Tibial artery (tissue), 4 donors: ENCODE measurements at regions not wholly inside any gene's neighbourhood (a gene's known extent, or its start where the extent isn't known, plus 50 kb on each side); places are given as distances from the start of the nearest gene placed in this dataset.

Experiments used
- DNase-seq, 2 donors: peaks; one replicate each; pipeline ENCODE4 v3.0.0-alpha.2; 2019
- H3K27ac ChIP-seq, 2 donors: fragments of 200-600 bp; sonication (generic) in 1 of 2; 1 replicate in 1 of 2; 2 replicates in 1 of 2; pipeline ENCODE4 v1.5.1; 2018 to 2019; ENCODE audit warnings: mild to moderate bottlenecking in 1 of 2
- H3K27me3 ChIP-seq, 2 donors: fragments of 200-600 bp; sonication (generic) in 1 of 2; one replicate each; pipeline versions ENCODE4 v1.5.1 to v1.6.0; 2016 to 2019
- H3K36me3 ChIP-seq, 3 donors: fragments of 200-600 bp; sonication (generic) in 2 of 3; one replicate each; pipeline ENCODE4 v1.5.1; 2016 to 2019; ENCODE audit warnings: mild to moderate bottlenecking in 2 of 3
- H3K4me1 ChIP-seq, 4 donors: fragments of 200-600 bp; sonication (generic) in 2 of 4; 1 replicate in 3 of 4; 2 replicates in 1 of 4; pipeline ENCODE4 v1.5.1; 2016 to 2019
- H3K4me3 ChIP-seq, 2 donors: fragments of 200-600 bp; sonication (generic) in 1 of 2; 1 replicate in 1 of 2; 2 replicates in 1 of 2; pipeline ENCODE4 v1.5.1; 2018 to 2019; ENCODE audit warnings: mild to moderate bottlenecking in 2 of 2
- H3K9me3 ChIP-seq, 3 donors: fragments of 200-600 bp; sonication (generic) in 1 of 3; one replicate each; pipeline ENCODE4 v1.5.1; 2016 to 2019
- CTCF ChIP-seq, 2 experiments: fragments of 200-600 bp in 1 of 2; fragments of 450-650 bp in 1 of 2; IDR thresholded peaks; one replicate each; pipeline ENCODE4 v1.5.1; 2017 to 2019; ENCODE audit warnings: antibody characterized with exemption in 2 of 2, mild to moderate bottlenecking in 1 of 2, moderate library complexity in 1 of 2
- intact Hi-C: fragments of 100-400 bp; cut with DNase I; formaldehyde crosslinking; loops from one replicate; pipeline ENCODE4 v1.15.0; 2023; ENCODE audit warnings: low total_unique reads

- Histone ChIP-seq H3K4me1 (peaks cover 0 to 15% (median 0%) of the 10 kb centered on the region in 4 donors), H3K4me3 (no peak overlapping the region), H3K36me3 (no peaks in the 10 kb centered on the region), H3K27ac (no peak overlapping the region), H3K9me3 (no peaks in the 10 kb centered on the region), H3K27me3 (no peaks in the 10 kb centered on the region)
- no peak for DNase-seq
- no peak for TF ChIP-seq CTCF (IDR thresholded peaks at IDR 0.05)
- intact Hi-C loops = no loop called here
Observed at GRCh38 chr2:217465100-217465499, 537.7 kb downstream of the TNS1 start.

GRCh38 chr2:217463402-217464075 is 539.3 kb downstream of the TNS1 start:
- H3K9me3 ChIP-seq = no peaks in the 10 kb centered on the region
- peaks cover 0 to 15% (median 0%) of the 10 kb centered on the region in 4 donors for H3K4me1 ChIP-seq
- no peaks in the 10 kb centered on the region for H3K27me3 ChIP-seq
- H3K4me3 ChIP-seq = no peak overlapping the region
- no peak for DNase-seq
- H3K27ac ChIP-seq = no peak overlapping the region
- no peak for TF ChIP-seq CTCF (IDR thresholded peaks at IDR 0.05)
- intact Hi-C loops = no loop called here
- no peaks in the 10 kb centered on the region for H3K36me3 ChIP-seq

GRCh38 chr2:217462121-217462520 is 540.7 kb downstream of the TNS1 start:
- Histone ChIP-seq H3K4me1 (peaks cover 0 to 12% (median 0%) of the 10 kb centered on the region in 4 donors), H3K9me3 (no peaks in the 10 kb centered on the region), H3K36me3 (no peaks in the 10 kb centered on the region), H3K4me3 (no peak overlapping the region), H3K27me3 (no peaks in the 10 kb centered on the region), H3K27ac (no peak overlapping the region)
- TF ChIP-seq CTCF (IDR thresholded peaks at IDR 0.05) = no peak
- no peak for DNase-seq
- intact Hi-C loops = no loop called here

GRCh38 chr2:217461674-217462073 is 541.1 kb downstream of the TNS1 start:
- peaks cover 0 to 8% (median 0%) of the 10 kb centered on the region in 4 donors for H3K4me1 ChIP-seq
- no peak overlapping the region for H3K27ac ChIP-seq
- no peak for TF ChIP-seq CTCF (IDR thresholded peaks at IDR 0.05)
- intact Hi-C loops = no loop called here
- no peaks in the 10 kb centered on the region for H3K36me3 ChIP-seq
- H3K9me3 ChIP-seq = no peaks in the 10 kb centered on the region
- no peak for DNase-seq
- H3K27me3 ChIP-seq = no peaks in the 10 kb centered on the region
- H3K4me3 ChIP-seq = no peak overlapping the region

- no peaks in the 10 kb centered on the region for H3K36me3 ChIP-seq
- intact Hi-C loops = no loop called here
- no peak overlapping the region for H3K27ac ChIP-seq
- no peaks in the 10 kb centered on the region for H3K27me3 ChIP-seq
- no peak overlapping the region for H3K4me3 ChIP-seq
- no peak for TF ChIP-seq CTCF (IDR thresholded peaks at IDR 0.05)
- no peaks in the 10 kb centered on the region for H3K9me3 ChIP-seq
- H3K4me1 ChIP-seq = peaks cover 0 to 8% (median 0%) of the 10 kb centered on the region in 4 donors
- no peak for DNase-seq
Observed at GRCh38 chr2:217459680-217460405, 543.0 kb downstream of the TNS1 start.
